ENCODE measurements at regions not wholly inside any gene's neighbourhood (a gene's known extent, or its start where the extent isn't known, plus 50 kb on each side); places are given as distances from the start of the nearest gene placed in this dataset.

- no peak for TF ChIP-seq CTCF (conservative IDR thresholded peaks at IDR 0.05; ENCODE audit: low read depth, low read length)
- TF ChIP-seq EZH2 (IDR thresholded peaks at IDR 0.05; ENCODE audit: borderline replicate concordance, low read depth, low read length, poor library complexity, severe bottlenecking): no peak
Observed at GRCh38 chr4:84378356-84378755, 120.7 kb downstream of the NKX6-1 start.
